Activated CD4-positive, alpha-beta memory T cell treated with anti-CD3 and anti-CD28 coated beads, Interleukin-2, amount 10 ng/mL, durations not matched to agents 7 days and 5 days (primary cell): ENCODE measurements at regions not wholly inside any gene's neighbourhood (a gene's known extent, or its start where the extent isn't known, plus 50 kb on each side); places are given as distances from the start of the nearest gene placed in this dataset.
"Not testable (repeated sequence)": the region's sequence is repeated elsewhere in the genome, so short reads cannot be mapped to it uniquely, and the experiment has no call there.

ENCODE experiments used
- CTCF ChIA-PET: fragments of 350-600 bp; sonication (Branson Sonifier 250); formaldehyde crosslinking; loops from one replicate; lab custom pipeline; 2021; ENCODE audit warnings: antibody characterized with exemption, inconsistent platforms; lab: Charles Lee
- POLR2A ChIA-PET: fragments of 350-600 bp; sonication (Branson Sonifier 250); formaldehyde crosslinking; loops from one replicate; lab custom pipeline; 2021; ENCODE audit warnings: antibody characterized with exemption; lab: Charles Lee
- DNase-seq: peaks from one replicate; pipeline ENCODE4 v3.0.0-alpha.2; 2020
- H3K27ac Mint-ChIP-seq: one replicate; pipeline ENCODE4 v1.8.0; 2021; ENCODE audit warnings: mild to moderate bottlenecking, mixed read lengths
- H3K27me3 Mint-ChIP-seq: one replicate; pipeline ENCODE4 v1.8.0; 2021; ENCODE audit warnings: mixed read lengths
- H3K36me3 Mint-ChIP-seq: one replicate; pipeline ENCODE4 v1.8.0; 2021; ENCODE audit warnings: low read depth, mixed read lengths
- H3K4me1 Mint-ChIP-seq: one replicate; pipeline ENCODE4 v1.8.0; 2021; ENCODE audit warnings: mixed read lengths
- H3K4me3 Mint-ChIP-seq: one replicate; pipeline ENCODE4 v1.8.0; 2021; ENCODE audit warnings: mild to moderate bottlenecking, mixed read lengths
- H3K9me3 Mint-ChIP-seq: one replicate; pipeline ENCODE4 v1.8.0; 2021; ENCODE audit warnings: mixed read lengths

DNA sequence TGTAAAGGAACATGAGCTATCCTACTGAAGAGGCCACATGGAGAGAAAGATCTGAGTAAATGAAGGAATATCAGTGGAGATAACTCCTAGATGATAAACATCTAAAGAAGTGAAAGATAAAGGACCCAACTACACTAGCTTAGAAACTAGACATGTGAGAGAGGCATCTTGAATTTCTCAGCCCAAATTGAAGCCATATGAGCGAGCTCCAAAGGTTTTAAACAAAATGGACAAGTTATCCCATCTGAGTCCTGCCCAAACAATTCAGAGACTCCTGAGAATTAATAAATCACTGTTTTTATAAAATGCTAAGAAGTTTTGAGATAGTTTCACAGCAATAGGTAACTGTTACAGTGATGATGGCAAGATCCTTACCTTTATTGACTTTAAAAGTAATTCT is 438.9 kb downstream of the NAV3 start:
- Mint-ChIP-seq H3K9me3 (no peaks in the 10 kb centered on the region), H3K27ac (no peak overlapping the region), H3K4me1 (no peaks in the 10 kb centered on the region), H3K36me3 (no peaks in the 10 kb centered on the region), H3K4me3 (no peak overlapping the region), H3K27me3 (no peaks in the 10 kb centered on the region)
- ChIA-PET POLR2A (no interaction called here), CTCF (no interaction called here)
- DNase-seq: no peak

DNA sequence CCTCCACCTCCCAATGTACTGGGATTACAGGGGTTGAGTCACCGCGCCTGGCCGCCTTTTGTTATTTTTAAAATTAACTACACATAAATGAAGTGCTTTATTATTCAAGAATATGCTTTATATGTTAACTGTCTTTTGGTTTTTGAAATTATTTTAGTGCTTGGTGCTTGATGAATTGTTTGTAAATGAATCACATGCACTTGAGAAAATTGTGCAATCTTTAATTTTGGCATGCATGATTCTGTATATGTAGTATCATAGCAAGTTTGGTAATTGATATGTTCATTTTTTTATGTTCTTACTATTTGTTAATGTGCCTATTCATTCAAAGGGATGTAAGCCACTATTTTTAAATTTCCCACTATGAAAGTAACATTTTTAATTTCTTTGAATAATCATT is 440.9 kb downstream of the NAV3 start:
- Mint-ChIP-seq H3K27me3 (no peaks in the 10 kb centered on the region), H3K9me3 (peaks cover 4% of the 10 kb centered on the region), H3K36me3 (no peaks in the 10 kb centered on the region), H3K4me1 (no peaks in the 10 kb centered on the region), H3K27ac (no peak overlapping the region), H3K4me3 (no peak overlapping the region)
- DNase-seq: no peak
- CTCF ChIA-PET: no interaction called here
- POLR2A ChIA-PET: no interaction called here

DNA sequence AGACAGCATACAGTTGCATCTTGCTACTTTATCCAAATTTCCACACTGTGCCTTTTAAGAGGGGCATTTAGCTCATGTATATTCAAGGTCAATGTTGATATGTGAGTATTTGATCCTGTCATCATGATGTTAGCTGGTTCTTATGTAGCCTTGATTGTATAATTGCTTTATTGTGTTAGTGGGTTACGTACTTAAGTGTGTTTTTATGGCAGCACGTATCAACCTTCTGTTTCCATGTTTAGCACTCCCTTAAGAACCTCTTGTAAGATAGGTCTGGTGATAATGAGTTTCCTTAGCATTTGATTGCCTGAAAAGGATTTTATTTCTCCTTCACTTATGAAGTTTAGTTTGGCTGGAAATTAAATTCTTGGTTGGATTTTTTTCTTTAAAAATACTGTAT is 445.2 kb downstream of the NAV3 start:
- no peak overlapping the region for H3K4me3 Mint-ChIP-seq
- DNase-seq: no peak
- CTCF ChIA-PET: no interaction called here
- no peak overlapping the region for H3K27ac Mint-ChIP-seq
- no peaks in the 10 kb centered on the region for H3K27me3 Mint-ChIP-seq
- peaks cover 21% of the 10 kb centered on the region for H3K9me3 Mint-ChIP-seq
- POLR2A ChIA-PET: no interaction called here
- no peaks in the 10 kb centered on the region for H3K4me1 Mint-ChIP-seq
- no peaks in the 10 kb centered on the region for H3K36me3 Mint-ChIP-seq

DNA sequence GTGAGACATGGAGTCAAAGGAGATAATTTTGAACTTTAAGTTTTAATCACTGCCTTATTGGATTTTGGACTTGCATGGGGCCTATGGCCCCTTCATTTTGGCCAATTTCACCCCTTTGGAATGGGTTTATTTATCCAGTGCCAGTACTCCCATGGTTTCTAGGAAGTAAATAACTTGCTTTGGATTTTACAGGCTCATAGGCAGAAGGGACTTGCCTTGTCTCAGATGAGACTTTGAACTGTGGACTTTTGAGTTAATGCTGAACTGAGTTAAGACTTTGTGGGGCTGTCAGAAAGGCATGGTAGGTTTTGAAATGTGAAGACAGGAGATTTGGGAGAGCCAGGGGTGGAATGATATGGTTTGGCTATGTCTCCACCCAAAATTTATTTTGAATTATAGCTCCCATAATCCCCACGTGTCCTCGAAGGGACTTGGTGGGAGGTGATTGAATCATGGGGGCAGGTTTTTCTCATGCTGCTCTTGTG is 448.1 kb downstream of the NAV3 start:
- Mint-ChIP-seq H3K9me3 (peaks cover 24% of the 10 kb centered on the region), H3K27ac (no peak overlapping the region), H3K36me3 (no peaks in the 10 kb centered on the region), H3K4me3 (no peak overlapping the region), H3K4me1 (no peaks in the 10 kb centered on the region), H3K27me3 (no peaks in the 10 kb centered on the region)
- ChIA-PET POLR2A (no interaction called here), CTCF (no interaction called here)
- no peak for DNase-seq

DNA sequence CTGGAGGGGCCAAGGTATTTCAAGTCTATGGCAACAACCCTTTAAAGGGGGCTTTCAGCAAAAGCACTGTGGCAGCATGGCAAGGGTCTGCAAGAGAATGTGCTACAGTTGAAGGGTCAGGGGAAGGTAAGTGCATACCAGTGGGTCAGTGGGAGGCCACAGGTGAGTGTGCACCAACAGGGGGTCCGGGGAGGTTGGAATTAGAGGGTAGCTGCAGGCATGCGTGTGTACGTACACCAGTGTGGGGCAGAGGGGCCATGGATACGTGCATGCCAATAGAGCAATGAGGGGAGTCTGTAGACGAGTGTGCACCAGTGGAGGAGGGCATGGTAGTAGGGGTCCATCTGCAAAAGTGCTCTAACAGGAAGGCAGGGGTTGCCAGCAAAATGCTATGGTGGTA is 448.9 kb downstream of the NAV3 start:
- DNase-seq: no peak
- no peaks in the 10 kb centered on the region for H3K4me1 Mint-ChIP-seq
- no peaks in the 10 kb centered on the region for H3K27me3 Mint-ChIP-seq
- ChIA-PET POLR2A (no interaction called here), CTCF (no interaction called here)
- H3K4me3 Mint-ChIP-seq: no peak overlapping the region
- H3K27ac Mint-ChIP-seq: no peak overlapping the region
- H3K36me3 Mint-ChIP-seq: no peaks in the 10 kb centered on the region
- H3K9me3 Mint-ChIP-seq: peaks cover 24% of the 10 kb centered on the region

DNA sequence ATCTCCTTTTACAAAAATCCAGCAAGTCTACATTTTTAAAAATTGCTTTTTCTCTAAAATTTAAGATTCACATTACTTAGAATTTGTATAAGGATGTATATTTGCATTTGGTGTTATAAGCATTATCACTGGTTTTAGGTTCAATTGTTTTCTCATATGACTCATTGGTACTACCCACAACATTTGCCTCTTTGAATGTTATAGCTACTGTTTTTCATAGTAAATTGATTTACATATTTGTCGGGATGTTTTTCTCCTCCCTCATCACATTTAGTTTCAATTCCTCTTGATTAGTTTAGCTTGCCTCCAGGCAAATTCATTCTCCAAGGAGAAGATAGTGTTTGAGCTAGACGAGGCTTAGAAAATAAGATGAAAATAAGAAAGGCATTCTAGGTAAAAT is 450.4 kb downstream of the NAV3 start:
- H3K27me3 Mint-ChIP-seq, CTCF ChIA-PET, H3K4me3 Mint-ChIP-seq, POLR2A ChIA-PET, H3K27ac Mint-ChIP-seq, H3K4me1 Mint-ChIP-seq, H3K36me3 Mint-ChIP-seq, DNase-seq: not testable (repeated sequence)
- H3K9me3 Mint-ChIP-seq: peaks cover 22% of the 10 kb centered on the region

DNA sequence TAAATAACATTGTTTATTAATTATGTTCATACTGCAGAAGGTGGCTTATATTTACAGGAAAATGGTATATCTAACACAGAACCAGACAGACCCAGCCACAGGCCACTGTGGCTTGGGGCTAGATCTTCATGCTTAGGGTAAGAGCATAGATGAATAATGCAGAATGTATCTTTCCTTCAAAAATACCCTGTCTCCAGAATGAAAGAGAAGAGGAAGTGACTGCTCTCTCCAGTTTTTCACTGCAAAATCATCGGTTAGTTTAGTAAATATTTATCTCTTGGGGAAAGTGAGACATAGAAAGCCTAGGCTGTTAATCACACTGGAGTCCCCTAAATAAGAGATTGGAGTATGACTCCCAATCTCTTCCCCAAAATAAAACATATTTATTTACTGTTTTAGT is 453.7 kb downstream of the NAV3 start:
- Mint-ChIP-seq H3K4me1 (no peaks in the 10 kb centered on the region), H3K4me3 (no peak overlapping the region), H3K36me3 (no peaks in the 10 kb centered on the region), H3K9me3 (peaks cover 10% of the 10 kb centered on the region), H3K27me3 (no peaks in the 10 kb centered on the region), H3K27ac (no peak overlapping the region)
- ChIA-PET POLR2A (no interaction called here), CTCF (no interaction called here)
- DNase-seq: no peak

DNA sequence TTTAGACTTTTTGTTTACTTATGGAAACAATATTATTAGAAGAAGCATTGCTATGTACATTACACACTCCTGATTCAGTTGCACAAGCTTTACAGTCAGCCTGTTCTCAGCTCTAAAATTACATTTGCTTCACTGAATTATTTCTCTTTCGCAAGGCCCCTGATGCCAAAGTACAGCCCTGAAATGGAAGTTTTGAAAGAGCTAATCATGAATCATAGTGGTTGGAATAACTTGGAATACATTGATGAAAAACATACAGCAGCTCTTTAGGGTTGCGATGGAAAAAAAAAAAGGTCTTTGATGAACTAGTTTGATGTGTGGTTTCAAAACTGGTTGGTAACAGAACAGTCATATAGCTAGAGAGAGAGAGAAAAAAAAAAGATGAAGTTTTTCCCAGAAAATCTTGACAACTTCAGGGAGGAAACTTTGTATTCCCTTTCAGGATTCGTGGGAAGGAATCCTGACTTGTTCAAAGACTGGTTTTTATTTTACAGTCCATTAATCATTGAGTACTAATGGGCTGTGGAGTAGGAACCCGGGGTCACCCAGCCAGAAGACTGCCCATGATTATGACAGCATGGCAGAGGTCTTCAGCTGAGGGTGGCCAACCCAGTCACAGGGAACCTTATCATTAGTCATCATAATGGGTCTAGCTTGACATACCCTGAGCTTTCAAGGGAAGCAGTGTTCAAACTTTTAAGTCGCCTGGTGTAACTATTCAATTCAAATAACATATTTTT is 460.1 kb downstream of the NAV3 start:
- no peak overlapping the region for H3K27ac Mint-ChIP-seq
- H3K27me3 Mint-ChIP-seq: no peaks in the 10 kb centered on the region
- H3K9me3 Mint-ChIP-seq: peaks cover 3% of the 10 kb centered on the region
- no peaks in the 10 kb centered on the region for H3K4me1 Mint-ChIP-seq
- H3K36me3 Mint-ChIP-seq: no peaks in the 10 kb centered on the region
- CTCF ChIA-PET: no interaction called here
- no peak for DNase-seq
- POLR2A ChIA-PET: no interaction called here
- no peak overlapping the region for H3K4me3 Mint-ChIP-seq

DNA sequence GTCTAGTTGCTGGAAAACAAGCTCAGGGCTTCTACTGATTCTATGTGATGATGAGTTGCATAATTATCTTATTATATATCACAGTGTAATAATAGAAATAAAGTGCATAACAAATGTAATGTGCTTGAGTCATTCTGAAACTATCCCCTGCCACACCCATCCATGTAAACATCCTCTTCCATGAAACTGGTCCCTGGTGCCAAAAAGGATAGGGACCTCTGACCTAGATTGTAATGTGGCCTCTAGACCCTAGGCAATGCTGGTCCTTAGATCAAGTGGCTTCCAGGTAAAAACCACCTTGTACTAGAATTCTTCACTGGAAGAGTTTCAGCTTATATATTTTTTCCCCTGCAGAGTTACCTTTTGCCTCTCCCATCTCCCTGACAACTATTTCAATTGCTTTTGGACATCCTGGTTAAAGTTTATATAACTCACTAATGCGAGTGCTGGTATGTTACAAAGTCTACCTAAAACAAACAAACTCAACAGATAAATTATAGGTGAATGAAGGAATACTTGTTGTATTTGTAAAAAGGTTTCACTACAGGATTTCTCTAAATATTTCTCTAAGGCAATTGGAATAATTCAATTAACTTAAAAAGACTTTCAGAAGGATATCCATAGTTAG is 462.5 kb downstream of the NAV3 start:
- H3K4me3 Mint-ChIP-seq: no peak overlapping the region
- no peaks in the 10 kb centered on the region for H3K4me1 Mint-ChIP-seq
- no peak overlapping the region for H3K27ac Mint-ChIP-seq
- H3K36me3 Mint-ChIP-seq: no peaks in the 10 kb centered on the region
- DNase-seq: no peak
- no peaks in the 10 kb centered on the region for H3K27me3 Mint-ChIP-seq
- POLR2A ChIA-PET: no interaction called here
- CTCF ChIA-PET: no interaction called here
- no peaks in the 10 kb centered on the region for H3K9me3 Mint-ChIP-seq

DNA sequence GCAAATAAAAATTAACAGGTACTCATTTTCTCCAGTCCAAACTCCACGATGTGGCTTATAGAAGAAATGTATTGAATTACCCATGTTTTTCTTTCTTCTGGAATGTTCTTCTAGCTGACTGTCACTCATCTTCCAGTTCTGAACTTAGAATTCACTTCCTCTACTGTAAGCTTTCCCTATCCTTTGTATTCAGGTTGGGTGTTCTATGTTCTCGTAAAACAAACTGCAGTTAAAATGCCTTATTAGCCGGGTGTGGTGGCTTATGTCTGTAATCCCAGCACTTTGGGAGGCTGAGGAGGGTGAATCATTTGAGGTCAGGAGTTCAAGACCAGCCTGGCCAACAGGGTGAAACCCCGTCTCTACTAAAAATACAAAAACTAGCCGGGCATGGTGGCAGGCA is 470.6 kb downstream of the NAV3 start:
- CTCF ChIA-PET, H3K36me3 Mint-ChIP-seq, POLR2A ChIA-PET, H3K27ac Mint-ChIP-seq, H3K4me1 Mint-ChIP-seq, H3K4me3 Mint-ChIP-seq, H3K27me3 Mint-ChIP-seq, DNase-seq, H3K9me3 Mint-ChIP-seq: not testable (repeated sequence)

DNA sequence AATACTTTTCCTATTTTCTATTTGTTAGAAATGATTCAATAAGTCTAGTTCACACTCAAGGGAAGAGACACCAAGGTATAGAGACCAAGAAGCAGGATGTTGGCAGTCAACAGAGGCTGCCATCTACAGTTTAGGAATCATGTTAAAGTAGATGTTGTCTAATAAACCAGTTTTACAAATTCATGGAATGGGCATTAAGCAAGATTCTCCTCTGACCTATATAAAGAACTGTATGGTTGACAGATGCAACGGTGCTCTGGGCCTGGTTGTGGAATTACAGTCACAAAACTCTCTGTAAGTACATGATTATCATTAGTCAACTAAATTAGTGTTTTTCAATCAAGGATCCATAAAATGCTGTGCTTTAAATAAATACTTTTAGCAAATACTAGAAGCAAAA is 475.1 kb downstream of the NAV3 start:
- POLR2A ChIA-PET: no interaction called here
- Mint-ChIP-seq H3K4me3 (no peak overlapping the region), H3K9me3 (no peaks in the 10 kb centered on the region)

DNA sequence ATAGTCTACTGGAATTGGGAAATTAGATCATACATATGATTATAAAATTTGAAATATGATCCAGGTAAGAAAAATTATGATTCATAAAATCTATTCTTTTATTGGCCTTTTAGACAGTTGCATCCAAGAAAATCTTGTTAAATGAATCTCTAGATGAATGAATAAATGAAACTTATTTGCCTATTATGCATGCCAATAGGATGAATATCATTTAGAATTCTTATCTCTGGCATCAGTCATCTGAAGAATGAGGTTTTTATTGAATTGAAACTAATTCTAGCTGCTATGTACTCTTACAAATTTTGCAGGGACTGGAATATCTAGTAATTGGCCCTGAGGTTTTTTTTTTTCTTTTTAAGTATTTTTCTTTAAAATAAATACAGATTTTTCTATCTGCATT is 475.5 kb downstream of the NAV3 start:
- H3K4me1 Mint-ChIP-seq: no peaks in the 10 kb centered on the region
- H3K27ac Mint-ChIP-seq: no peak overlapping the region
- no peak overlapping the region for H3K4me3 Mint-ChIP-seq
- DNase-seq: no peak
- CTCF ChIA-PET: no interaction called here
- H3K36me3 Mint-ChIP-seq: no peaks in the 10 kb centered on the region
- no peaks in the 10 kb centered on the region for H3K9me3 Mint-ChIP-seq
- POLR2A ChIA-PET: no interaction called here
- no peaks in the 10 kb centered on the region for H3K27me3 Mint-ChIP-seq

More for the DNA sequence above, 475.1 kb downstream of the NAV3 start:
- no peaks in the 10 kb centered on the region for H3K4me1 Mint-ChIP-seq
- H3K27ac Mint-ChIP-seq: no peak overlapping the region
- H3K36me3 Mint-ChIP-seq: no peaks in the 10 kb centered on the region
- H3K27me3 Mint-ChIP-seq: no peaks in the 10 kb centered on the region
- CTCF ChIA-PET: no interaction called here
- no peak for DNase-seq

DNA sequence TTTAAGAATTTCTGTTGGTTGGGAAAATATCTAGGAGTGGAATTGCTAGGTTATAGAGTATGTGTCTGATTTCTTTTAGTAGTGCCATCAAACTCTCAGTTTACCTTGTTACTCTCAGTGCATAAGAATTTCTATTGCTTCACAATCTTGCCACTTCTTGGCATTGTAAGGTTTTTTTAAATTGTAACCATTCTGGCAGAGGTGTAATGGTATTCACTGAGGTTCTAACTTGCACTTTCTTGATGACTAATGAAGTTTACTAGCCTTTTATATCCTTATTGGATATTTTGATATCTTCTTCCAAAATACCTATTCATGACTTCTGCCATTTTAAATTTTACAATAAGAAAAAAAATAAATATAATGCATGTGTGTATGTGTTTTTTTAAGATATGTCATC is 478.0 kb downstream of the NAV3 start:
- CTCF ChIA-PET: no interaction called here

DNA sequence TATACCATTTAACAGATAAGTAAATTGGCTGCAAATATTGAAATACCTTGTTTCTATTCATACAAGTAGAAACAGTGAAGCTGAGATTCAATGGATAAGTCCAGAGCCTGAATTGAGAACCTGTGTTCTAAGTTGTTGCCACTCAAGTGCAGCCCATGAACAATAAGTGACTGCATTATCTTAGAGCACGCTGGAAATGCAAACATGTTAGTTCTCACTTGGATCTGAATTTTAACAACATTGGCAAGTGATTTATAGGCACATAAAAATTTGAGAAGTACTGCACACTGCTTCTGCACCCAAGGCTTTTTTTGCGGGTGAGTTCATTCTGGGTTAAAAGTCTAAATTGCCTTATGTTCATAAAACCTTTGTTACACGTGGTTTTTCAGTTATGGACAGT is 484.3 kb downstream of the NAV3 start:
- H3K4me1 Mint-ChIP-seq: no peaks in the 10 kb centered on the region

More for the DNA sequence above, 478.0 kb downstream of the NAV3 start:
- H3K36me3 Mint-ChIP-seq: no peaks in the 10 kb centered on the region
- no peaks in the 10 kb centered on the region for H3K4me1 Mint-ChIP-seq
- H3K27me3 Mint-ChIP-seq: no peaks in the 10 kb centered on the region
- POLR2A ChIA-PET: no interaction called here
- no peak for DNase-seq
- peaks cover 2% of the 10 kb centered on the region for H3K9me3 Mint-ChIP-seq
- no peak overlapping the region for H3K27ac Mint-ChIP-seq
- H3K4me3 Mint-ChIP-seq: no peak overlapping the region

More for the DNA sequence above, 484.3 kb downstream of the NAV3 start:
- no peak overlapping the region for H3K27ac Mint-ChIP-seq
- ChIA-PET POLR2A (no interaction called here), CTCF (no interaction called here)
- peaks cover 2% of the 10 kb centered on the region for H3K9me3 Mint-ChIP-seq
- H3K36me3 Mint-ChIP-seq: no peaks in the 10 kb centered on the region
- H3K27me3 Mint-ChIP-seq: no peaks in the 10 kb centered on the region
- H3K4me3 Mint-ChIP-seq: no peak overlapping the region
- no peak for DNase-seq
